ENCODE measurements at regions not wholly inside any gene's neighbourhood (a gene's known extent, or its start where the extent isn't known, plus 50 kb on each side); places are given as distances from the start of the nearest gene placed in this dataset.
"Not testable (repeated sequence)": the region's sequence is repeated elsewhere in the genome, so short reads cannot be mapped to it uniquely, and the experiment has no call there.

DNA sequence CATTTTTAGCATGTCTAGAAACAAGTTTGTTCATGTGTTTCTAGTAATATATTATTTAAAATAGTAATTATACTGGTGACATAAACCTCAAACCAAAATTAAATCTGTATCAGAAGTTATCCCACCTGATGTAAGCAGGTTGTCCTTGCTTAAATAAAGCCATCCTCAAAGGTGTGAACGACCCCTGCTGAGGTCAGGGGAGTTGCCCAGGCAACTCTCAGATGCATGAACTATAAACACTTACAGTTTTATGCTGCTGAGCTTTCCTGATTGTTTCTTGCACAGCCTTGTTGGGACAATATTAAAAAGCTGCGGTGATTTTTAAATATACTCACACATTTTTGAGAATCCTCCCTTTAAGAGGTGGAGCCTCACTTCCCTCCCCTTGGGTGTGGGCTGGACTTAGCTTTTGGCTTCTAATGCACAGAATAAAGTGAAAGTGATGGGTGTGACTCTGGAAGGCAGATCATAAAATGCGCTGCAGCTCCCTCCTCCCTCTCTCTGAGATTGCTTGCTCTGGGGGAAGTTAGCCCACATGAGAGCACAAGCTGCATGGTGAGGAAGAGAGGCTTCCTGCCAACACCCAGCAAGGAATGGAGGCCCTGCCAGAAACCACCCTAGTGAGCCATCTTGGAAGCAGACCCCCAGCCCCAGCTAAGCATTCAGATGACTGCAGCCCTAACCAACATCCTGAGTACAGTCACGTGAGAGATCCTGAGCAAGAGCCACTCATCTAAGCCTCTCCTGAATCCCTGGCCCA is 152.7 kb downstream of the SKIDA1 start:
- in situ Hi-C loops (cut with HindIII; ENCODE audit: low pct_ligation_motif_present, low pct_unique_long_range_greater_than_20kb, low sequenced_read_pairs): no loop called here
- DNase-seq: peak; percentile 83

DNA sequence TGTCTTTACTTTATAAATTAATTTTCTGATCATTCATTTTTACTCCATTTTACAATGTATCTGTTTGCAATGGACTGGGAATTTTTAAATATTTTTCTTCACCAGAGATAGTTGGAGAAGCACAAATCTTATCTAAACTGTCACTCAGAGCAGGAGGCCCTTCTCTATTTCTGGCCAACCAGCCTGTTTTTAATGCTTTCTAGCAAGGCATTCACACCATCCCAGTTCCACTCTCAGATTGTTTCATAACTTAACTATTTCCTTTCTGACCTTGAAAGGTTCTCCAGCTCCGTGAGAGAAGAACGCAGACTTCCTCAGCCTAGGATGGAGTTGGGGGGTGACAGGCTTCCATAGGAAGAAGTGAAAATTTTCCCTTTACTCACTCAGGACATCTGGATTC is 155.8 kb downstream of the SKIDA1 start:
- DNase-seq: no peak
- in situ Hi-C loops (cut with HindIII; ENCODE audit: low pct_ligation_motif_present, low pct_unique_long_range_greater_than_20kb, low sequenced_read_pairs): no loop called here

GRCh38 chr10:21368728-21369425 is 156.6 kb downstream of the SKIDA1 start:
- no peak for DNase-seq
- in situ Hi-C loops (cut with HindIII; ENCODE audit: low pct_ligation_motif_present, low pct_unique_long_range_greater_than_20kb, low sequenced_read_pairs): no loop called here

DNA sequence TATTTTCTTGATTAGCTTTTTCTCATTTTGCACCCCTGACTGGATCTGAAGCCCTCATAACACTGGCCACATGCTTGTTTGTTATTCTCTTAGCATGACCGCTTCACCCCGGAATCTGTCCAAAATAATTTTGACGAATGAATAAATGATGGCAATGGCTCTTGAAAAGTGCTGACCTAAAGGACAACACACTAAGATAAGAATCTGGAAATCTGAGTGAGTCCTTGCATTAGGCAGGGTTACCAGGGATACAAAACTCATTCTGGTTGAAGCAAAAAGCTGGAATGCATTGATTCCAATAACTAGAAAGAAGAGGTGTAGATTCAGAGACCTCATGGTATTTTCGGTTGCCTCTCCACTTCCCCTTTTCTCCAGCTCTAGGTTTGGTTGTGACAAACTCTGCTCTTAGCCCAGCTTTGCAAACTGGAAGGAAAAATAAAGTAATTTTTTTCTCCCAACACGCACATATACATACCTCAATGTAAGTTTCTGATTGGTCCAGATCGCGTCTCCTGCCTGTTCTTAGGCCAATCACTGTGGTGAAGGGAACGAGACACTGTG is 157.4 kb downstream of the SKIDA1 start:
- no peak for DNase-seq
- in situ Hi-C loops (cut with HindIII; ENCODE audit: low pct_ligation_motif_present, low pct_unique_long_range_greater_than_20kb, low sequenced_read_pairs): no loop called here

- in situ Hi-C loops (cut with HindIII; ENCODE audit: low pct_ligation_motif_present, low pct_unique_long_range_greater_than_20kb, low sequenced_read_pairs): not testable (repeated sequence)
- DNase-seq: peak; percentile 61
Measured at GRCh38 chr10:21366108-21366507, 159.4 kb downstream of the SKIDA1 start.

- in situ Hi-C loops (cut with HindIII; ENCODE audit: low pct_ligation_motif_present, low pct_unique_long_range_greater_than_20kb, low sequenced_read_pairs): no loop called here
- DNase-seq: peak; percentile 85
Measured at GRCh38 chr10:21364196-21365114, 161.0 kb downstream of the SKIDA1 start.

GRCh38 chr10:21363731-21364104 is 161.8 kb downstream of the SKIDA1 start:
- in situ Hi-C loops (cut with HindIII; ENCODE audit: low pct_ligation_motif_present, low pct_unique_long_range_greater_than_20kb, low sequenced_read_pairs): no loop called here
- DNase-seq: peak; percentile 4

- DNase-seq: peak; percentile 8
- in situ Hi-C loops (cut with HindIII; ENCODE audit: low pct_ligation_motif_present, low pct_unique_long_range_greater_than_20kb, low sequenced_read_pairs): no loop called here
Measured at GRCh38 chr10:21363092-21363730, 162.3 kb downstream of the SKIDA1 start.

GRCh38 chr10:21359202-21359601 is 166.3 kb downstream of the SKIDA1 start:
- in situ Hi-C loops (cut with HindIII; ENCODE audit: low pct_ligation_motif_present, low pct_unique_long_range_greater_than_20kb, low sequenced_read_pairs): no loop called here
- DNase-seq: no peak

- in situ Hi-C loops (cut with HindIII; ENCODE audit: low pct_ligation_motif_present, low pct_unique_long_range_greater_than_20kb, low sequenced_read_pairs): no loop called here
Measured at GRCh38 chr10:21355591-21356011, 169.9 kb downstream of the SKIDA1 start.

DNA sequence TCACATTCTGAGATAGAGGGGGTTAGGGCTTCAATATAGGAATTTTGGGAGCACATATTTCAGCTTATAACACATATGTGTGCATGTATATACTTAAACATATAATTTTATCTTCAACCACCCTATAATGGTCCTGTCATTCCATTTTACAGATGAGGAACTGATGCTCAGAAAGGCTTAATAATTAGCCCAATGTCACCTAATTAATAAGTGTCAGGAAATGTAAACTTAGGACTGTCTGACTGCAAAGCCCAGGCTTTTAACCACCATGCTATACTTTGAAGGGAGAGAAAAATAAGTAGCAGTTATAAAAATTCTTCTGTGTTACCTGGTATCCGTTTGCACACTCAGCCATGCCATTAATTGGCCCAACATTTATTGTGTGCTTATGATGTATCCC is 172.6 kb downstream of the SKIDA1 start:
- in situ Hi-C loops (cut with HindIII; ENCODE audit: low pct_ligation_motif_present, low pct_unique_long_range_greater_than_20kb, low sequenced_read_pairs): no loop called here
- DNase-seq: no peak

More at GRCh38 chr10:21355591-21356011, 169.9 kb downstream of the SKIDA1 start:
- no peak for DNase-seq

GRCh38 chr10:21351594-21351993 is 173.9 kb downstream of the SKIDA1 start:
- in situ Hi-C loops (cut with HindIII; ENCODE audit: low pct_ligation_motif_present, low pct_unique_long_range_greater_than_20kb, low sequenced_read_pairs); DNase-seq: not testable (repeated sequence)

DNA sequence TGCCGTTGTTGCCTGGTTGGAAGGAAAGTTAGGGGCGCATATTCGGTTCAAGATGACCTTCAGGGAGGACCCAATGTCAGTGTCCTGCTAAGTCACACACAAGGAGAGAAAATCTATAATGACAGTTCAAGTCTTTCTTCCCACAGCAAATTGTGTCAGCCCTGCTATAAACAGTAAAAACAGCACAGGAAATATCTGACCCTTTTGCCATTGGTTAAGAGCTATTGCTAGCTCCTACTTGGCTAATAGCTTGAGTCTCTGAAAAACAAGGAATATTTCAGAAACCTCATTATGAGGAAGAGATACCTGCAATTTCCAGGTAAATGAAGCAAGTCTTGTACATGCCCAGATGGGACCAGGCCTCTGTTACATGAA is 175.6 kb downstream of the SKIDA1 start:
- DNase-seq: no peak
- in situ Hi-C loops (cut with HindIII; ENCODE audit: low pct_ligation_motif_present, low pct_unique_long_range_greater_than_20kb, low sequenced_read_pairs): no loop called here

DNA sequence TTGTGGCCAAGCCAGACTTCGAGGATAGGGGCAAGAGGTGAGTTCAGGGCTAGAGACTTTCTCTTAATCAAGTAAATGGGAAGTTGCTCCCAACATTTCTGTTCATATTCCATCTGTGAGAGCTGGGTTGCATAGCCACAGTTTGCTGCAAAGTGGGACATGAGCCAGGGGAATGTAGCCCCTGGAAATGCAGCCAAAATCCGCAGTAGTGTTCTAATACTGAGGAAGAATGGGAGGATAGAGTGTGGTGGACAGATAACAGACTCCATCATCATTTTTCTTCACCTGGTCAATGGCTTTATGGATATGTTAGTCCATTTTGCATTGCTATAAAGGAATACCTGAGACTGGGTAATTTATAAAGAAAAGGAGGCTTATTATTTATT is 177.7 kb downstream of the SKIDA1 start:
- in situ Hi-C loops (cut with HindIII; ENCODE audit: low pct_ligation_motif_present, low pct_unique_long_range_greater_than_20kb, low sequenced_read_pairs): no loop called here
- no peak for DNase-seq

- no peak for DNase-seq
- in situ Hi-C loops (cut with HindIII; ENCODE audit: low pct_ligation_motif_present, low pct_unique_long_range_greater_than_20kb, low sequenced_read_pairs): no loop called here
Measured at GRCh38 chr10:21347043-21347784, 178.3 kb downstream of the SKIDA1 start.

GRCh38 chr10:21343087-21343486 is 182.4 kb downstream of the SKIDA1 start:
- no peak for DNase-seq
- in situ Hi-C loops (cut with HindIII; ENCODE audit: low pct_ligation_motif_present, low pct_unique_long_range_greater_than_20kb, low sequenced_read_pairs): no loop called here

DNA sequence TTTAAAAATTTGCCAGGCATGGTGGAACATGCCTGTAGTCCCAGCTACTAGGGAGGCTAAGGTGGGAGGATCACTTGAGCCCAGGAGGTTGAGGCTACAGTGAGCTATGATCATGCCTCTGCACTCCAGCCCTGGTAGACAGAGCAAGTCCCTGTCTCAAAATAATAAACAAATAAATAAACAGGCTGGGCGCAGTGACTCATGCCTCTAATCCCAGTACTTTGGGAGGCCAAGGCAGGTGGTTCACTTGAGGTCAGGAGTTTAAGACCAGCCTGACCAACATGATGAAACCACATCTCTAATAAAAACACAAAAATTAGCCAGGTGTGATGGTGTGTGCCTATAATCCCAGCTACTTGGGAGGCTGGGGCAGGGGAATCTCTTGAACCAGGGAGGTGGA is 183.0 kb downstream of the SKIDA1 start:
- in situ Hi-C loops (cut with HindIII; ENCODE audit: low pct_ligation_motif_present, low pct_unique_long_range_greater_than_20kb, low sequenced_read_pairs); DNase-seq: not testable (repeated sequence)

DNA sequence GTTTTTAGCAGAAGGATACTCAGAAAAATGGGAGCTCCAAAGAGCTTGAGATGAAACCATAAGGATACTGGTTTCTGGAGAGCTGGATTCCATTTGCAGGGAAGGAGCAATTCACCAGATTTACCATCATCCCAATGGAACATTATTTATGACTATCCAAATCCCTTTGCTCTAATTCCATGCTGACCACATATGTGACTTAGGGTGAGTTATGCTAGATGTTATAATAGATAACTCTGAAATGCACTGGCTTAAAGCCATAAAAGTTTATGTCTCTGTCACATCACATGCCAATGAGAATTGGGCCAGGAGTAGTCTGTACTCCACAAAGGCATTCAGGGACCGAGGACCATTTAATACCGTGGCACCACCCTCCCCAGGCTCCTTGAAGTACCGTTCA is 185.2 kb downstream of the SKIDA1 start:
- DNase-seq: no peak
- in situ Hi-C loops (cut with HindIII; ENCODE audit: low pct_ligation_motif_present, low pct_unique_long_range_greater_than_20kb, low sequenced_read_pairs): no loop called here

Measured in ACHN (cell line).